Activated T-helper 2 cell treated with anti-CD3 and anti-CD28 coated beads, Interferon-gamma antibody, Interleukin-2, Interleukin-4, amounts not matched to agents 10 μg/mL and 5 μg/mL and 100 μg/mL, durations not matched to agents 14 hours and 24 hours and 36 hours (primary cell): ENCODE measurements at regions not wholly inside any gene's neighbourhood (a gene's known extent, or its start where the extent isn't known, plus 50 kb on each side); places are given as distances from the start of the nearest gene placed in this dataset.

Source experiments
- DNase-seq: peaks from one replicate; pipeline ENCODE4 v3.0.0; 2021; ENCODE audit warnings: low spot score
- H3K27ac Mint-ChIP-seq: one replicate; pipeline ENCODE4 v1.8.0; 2021; ENCODE audit warnings: mixed read lengths
- H3K27me3 Mint-ChIP-seq: one replicate; pipeline ENCODE4 v1.8.0; 2021; ENCODE audit warnings: low read depth, mixed read lengths
- H3K36me3 Mint-ChIP-seq: one replicate; pipeline ENCODE4 v1.8.0; 2021; ENCODE audit warnings: low read depth, mixed read lengths
- H3K4me1 Mint-ChIP-seq: one replicate; pipeline ENCODE4 v1.8.0; 2021; ENCODE audit warnings: low read depth, mixed read lengths
- H3K4me3 Mint-ChIP-seq: one replicate; pipeline ENCODE4 v1.8.0; 2021; ENCODE audit warnings: low read depth, mild to moderate bottlenecking, moderate library complexity, mixed read lengths
- H3K9me3 Mint-ChIP-seq: one replicate; pipeline ENCODE4 v1.8.0; 2021; ENCODE audit warnings: mixed read lengths
- intact Hi-C: fragments of 100-400 bp; cut with micrococcal nuclease; formaldehyde crosslinking; loops from one replicate; pipeline ENCODE4 v1.15.1; 2023

GRCh38 chr10:65360497-65360896 lies 1565.3 kb upstream of the LRRTM3 start:
- H3K4me3 Mint-ChIP-seq = no peak overlapping the region
- no peaks in the 10 kb centered on the region for H3K36me3 Mint-ChIP-seq
- no peak overlapping the region for H3K27ac Mint-ChIP-seq
- DNase-seq = no peak
- H3K4me1 Mint-ChIP-seq = no peaks in the 10 kb centered on the region
- H3K27me3 Mint-ChIP-seq = no peaks in the 10 kb centered on the region
- peaks cover 17% of the 10 kb centered on the region for H3K9me3 Mint-ChIP-seq
- intact Hi-C loops = no loop called here

GRCh38 chr10:65365878-65366277 lies 1560.0 kb upstream of the LRRTM3 start:
- DNase-seq = no peak
- Mint-ChIP-seq H3K4me1 (no peaks in the 10 kb centered on the region), H3K27me3 (no peaks in the 10 kb centered on the region), H3K4me3 (no peak overlapping the region), H3K9me3 (peaks cover 12% of the 10 kb centered on the region), H3K36me3 (no peaks in the 10 kb centered on the region), H3K27ac (no peak overlapping the region)
- intact Hi-C loops = no loop called here

- intact Hi-C loops = no loop called here
- no peak for DNase-seq
- Mint-ChIP-seq H3K4me3 (no peak overlapping the region), H3K27me3 (no peaks in the 10 kb centered on the region), H3K27ac (no peak overlapping the region), H3K4me1 (no peaks in the 10 kb centered on the region), H3K9me3 (peaks cover 8% of the 10 kb centered on the region), H3K36me3 (no peaks in the 10 kb centered on the region)
Observed at GRCh38 chr10:65367706-65368105, 1558.1 kb upstream of the LRRTM3 start.

GRCh38 chr10:65375528-65375927 lies 1550.3 kb upstream of the LRRTM3 start:
- H3K27ac Mint-ChIP-seq = no peak overlapping the region
- no peaks in the 10 kb centered on the region for H3K4me1 Mint-ChIP-seq
- H3K4me3 Mint-ChIP-seq = no peak overlapping the region
- H3K9me3 Mint-ChIP-seq = peaks cover 25% of the 10 kb centered on the region
- intact Hi-C loops = no loop called here
- no peak for DNase-seq
- H3K36me3 Mint-ChIP-seq = no peaks in the 10 kb centered on the region
- H3K27me3 Mint-ChIP-seq = no peaks in the 10 kb centered on the region

- H3K4me1 Mint-ChIP-seq = no peaks in the 10 kb centered on the region
- H3K9me3 Mint-ChIP-seq = peaks cover 25% of the 10 kb centered on the region
- no peak for DNase-seq
- H3K27ac Mint-ChIP-seq = no peak overlapping the region
- H3K27me3 Mint-ChIP-seq = no peaks in the 10 kb centered on the region
- no peak overlapping the region for H3K4me3 Mint-ChIP-seq
- intact Hi-C loops = no loop called here
- H3K36me3 Mint-ChIP-seq = no peaks in the 10 kb centered on the region
Observed at GRCh38 chr10:65377687-65378086, 1548.1 kb upstream of the LRRTM3 start.

GRCh38 chr10:65394502-65395297 lies 1531.1 kb upstream of the LRRTM3 start:
- H3K27me3 Mint-ChIP-seq = no peaks in the 10 kb centered on the region
- DNase-seq = no peak
- no peaks in the 10 kb centered on the region for H3K4me1 Mint-ChIP-seq
- peaks cover 14% of the 10 kb centered on the region for H3K9me3 Mint-ChIP-seq
- intact Hi-C loops = no loop called here
- H3K4me3 Mint-ChIP-seq = no peak overlapping the region
- no peaks in the 10 kb centered on the region for H3K36me3 Mint-ChIP-seq
- H3K27ac Mint-ChIP-seq = no peak overlapping the region

GRCh38 chr10:65395631-65396030 lies 1530.2 kb upstream of the LRRTM3 start:
- Mint-ChIP-seq H3K27me3 (no peaks in the 10 kb centered on the region), H3K4me3 (no peak overlapping the region), H3K27ac (no peak overlapping the region), H3K36me3 (no peaks in the 10 kb centered on the region), H3K4me1 (no peaks in the 10 kb centered on the region), H3K9me3 (peaks cover 14% of the 10 kb centered on the region)
- intact Hi-C loops = no loop called here
- no peak for DNase-seq

- H3K9me3 Mint-ChIP-seq = peaks cover 19% of the 10 kb centered on the region
- no peak overlapping the region for H3K4me3 Mint-ChIP-seq
- H3K27ac Mint-ChIP-seq = no peak overlapping the region
- DNase-seq = no peak
- intact Hi-C loops = no loop called here
- no peaks in the 10 kb centered on the region for H3K27me3 Mint-ChIP-seq
- H3K36me3 Mint-ChIP-seq = no peaks in the 10 kb centered on the region
- no peaks in the 10 kb centered on the region for H3K4me1 Mint-ChIP-seq
Observed at GRCh38 chr10:65396997-65397396, 1528.8 kb upstream of the LRRTM3 start.

- intact Hi-C loops = no loop called here
- Mint-ChIP-seq H3K4me3 (no peak overlapping the region), H3K9me3 (peaks cover 24% of the 10 kb centered on the region), H3K27me3 (no peaks in the 10 kb centered on the region), H3K27ac (no peak overlapping the region), H3K4me1 (no peaks in the 10 kb centered on the region), H3K36me3 (no peaks in the 10 kb centered on the region)
- no peak for DNase-seq
Observed at GRCh38 chr10:65408401-65408800, 1517.4 kb upstream of the LRRTM3 start.

- H3K4me3 Mint-ChIP-seq = no peak overlapping the region
Observed at GRCh38 chr10:65413001-65413400, 1512.8 kb upstream of the LRRTM3 start.

GRCh38 chr10:65415318-65415717 lies 1510.5 kb upstream of the LRRTM3 start:
- no peak for DNase-seq
- Mint-ChIP-seq H3K4me3 (no peak overlapping the region), H3K4me1 (no peaks in the 10 kb centered on the region), H3K27me3 (no peaks in the 10 kb centered on the region), H3K36me3 (no peaks in the 10 kb centered on the region), H3K27ac (no peak overlapping the region), H3K9me3 (peaks cover 16% of the 10 kb centered on the region)
- intact Hi-C loops = no loop called here

More at GRCh38 chr10:65413001-65413400, 1512.8 kb upstream of the LRRTM3 start:
- Mint-ChIP-seq H3K4me1 (no peaks in the 10 kb centered on the region), H3K36me3 (no peaks in the 10 kb centered on the region), H3K27ac (no peak overlapping the region), H3K27me3 (no peaks in the 10 kb centered on the region), H3K9me3 (peaks cover 18% of the 10 kb centered on the region)
- intact Hi-C loops = no loop called here
- DNase-seq = no peak

GRCh38 chr10:65416094-65416493 lies 1509.7 kb upstream of the LRRTM3 start:
- intact Hi-C loops = no loop called here
- Mint-ChIP-seq H3K9me3 (peaks cover 18% of the 10 kb centered on the region), H3K36me3 (no peaks in the 10 kb centered on the region), H3K4me3 (no peak overlapping the region), H3K27me3 (no peaks in the 10 kb centered on the region), H3K4me1 (no peaks in the 10 kb centered on the region), H3K27ac (no peak overlapping the region)
- no peak for DNase-seq

- H3K27me3 Mint-ChIP-seq = no peaks in the 10 kb centered on the region
- H3K36me3 Mint-ChIP-seq = no peaks in the 10 kb centered on the region
- peaks cover 28% of the 10 kb centered on the region for H3K9me3 Mint-ChIP-seq
- intact Hi-C loops = no loop called here
- no peak overlapping the region for H3K27ac Mint-ChIP-seq
- DNase-seq = no peak
- no peak overlapping the region for H3K4me3 Mint-ChIP-seq
- no peaks in the 10 kb centered on the region for H3K4me1 Mint-ChIP-seq
Observed at GRCh38 chr10:65419629-65420028, 1506.2 kb upstream of the LRRTM3 start.

GRCh38 chr10:65423043-65423442 lies 1502.8 kb upstream of the LRRTM3 start:
- no peak for DNase-seq
- no peaks in the 10 kb centered on the region for H3K4me1 Mint-ChIP-seq
- H3K27ac Mint-ChIP-seq = no peak overlapping the region
- no peaks in the 10 kb centered on the region for H3K27me3 Mint-ChIP-seq
- no peak overlapping the region for H3K4me3 Mint-ChIP-seq
- H3K9me3 Mint-ChIP-seq = peaks cover 30% of the 10 kb centered on the region
- no peaks in the 10 kb centered on the region for H3K36me3 Mint-ChIP-seq
- intact Hi-C loops = no loop called here
